Natural killer cell treated with Interleukin-12 subunit alpha and Interleukin-12 subunit beta and Interleukin-15 and Interleukin-18, amount 100 ng/mL, for 72 hours (primary cell): ENCODE measurements at regions not wholly inside any gene's neighbourhood (a gene's known extent, or its start where the extent isn't known, plus 50 kb on each side); places are given as distances from the start of the nearest gene placed in this dataset.

Experiments used
- ATAC-seq, 2 donors: fragments of 150-1000 bp; cut with Tn5 transposase in 1 of 2; sonication (Bioruptor Pico), chemical (Tn5 transposase) in 1 of 2; 2 replicates each; pipeline ENCODE4 v1.10.0; 2021
- DNase-seq: peaks from one replicate; pipeline ENCODE4 v3.0.0; 2022; ENCODE audit warnings: low spot score
- H3K27ac Mint-ChIP-seq, 2 donors: 1 replicate in 1 of 2; 2 replicates in 1 of 2; pipeline ENCODE4 v1.8.0; 2022; ENCODE audit warnings: mixed read lengths in 2 of 2, mild to moderate bottlenecking in 1 of 2, moderate library complexity in 1 of 2
- H3K27me3 Mint-ChIP-seq, 2 donors: 1 replicate in 1 of 2; 2 replicates in 1 of 2; pipeline ENCODE4 v1.8.0; 2022; ENCODE audit warnings: mixed read lengths in 2 of 2
- H3K36me3 Mint-ChIP-seq: one replicate; pipeline ENCODE4 v1.8.0; 2022; ENCODE audit warnings: mixed read lengths
- H3K4me1 Mint-ChIP-seq, 2 donors: 1 replicate in 1 of 2; 2 replicates in 1 of 2; pipeline ENCODE4 v1.8.0; 2022; ENCODE audit warnings: low read depth in 2 of 2, mixed read lengths in 2 of 2, mild to moderate bottlenecking in 1 of 2
- H3K4me3 Mint-ChIP-seq: one replicate; pipeline ENCODE4 v1.8.0; 2022; ENCODE audit warnings: mixed read lengths
- H3K9me3 Mint-ChIP-seq: 2 replicates; pipeline ENCODE4 v1.8.0; 2022; ENCODE audit warnings: mixed read lengths

- peaks cover 5% of the 10 kb centered on the region for H3K9me3 Mint-ChIP-seq
- DNase-seq, result no peak
- H3K27me3 Mint-ChIP-seq, result no peaks in the 10 kb centered on the region
- H3K4me3 Mint-ChIP-seq, result no peak overlapping the region
- H3K27ac Mint-ChIP-seq, result no peak overlapping the region
- no peak for ATAC-seq
- no peaks in the 10 kb centered on the region for H3K36me3 Mint-ChIP-seq
- no peaks in the 10 kb centered on the region for H3K4me1 Mint-ChIP-seq
Observed at GRCh38 chr11:82586581-82586980, 147.1 kb downstream of the FAM181B start.

- no peak overlapping the region for H3K27ac Mint-ChIP-seq
- no peak for DNase-seq
- H3K27me3 Mint-ChIP-seq, result no peaks in the 10 kb centered on the region
- no peak overlapping the region for H3K4me3 Mint-ChIP-seq
- H3K9me3 Mint-ChIP-seq, result peaks cover 3% of the 10 kb centered on the region
- H3K36me3 Mint-ChIP-seq, result no peaks in the 10 kb centered on the region
- H3K4me1 Mint-ChIP-seq, result no peaks in the 10 kb centered on the region
- ATAC-seq, result no peak
Observed at GRCh38 chr11:82577246-82577645, 156.4 kb downstream of the FAM181B start.

GRCh38 chr11:82560836-82561235 lies 172.8 kb downstream of the FAM181B start:
- ATAC-seq (no peak), DNase-seq (no peak)
- Mint-ChIP-seq H3K4me1 (no peaks in the 10 kb centered on the region), H3K9me3 (peaks cover 4% of the 10 kb centered on the region), H3K27ac (no peak overlapping the region), H3K27me3 (no peaks in the 10 kb centered on the region), H3K4me3 (no peak overlapping the region), H3K36me3 (no peaks in the 10 kb centered on the region)

- DNase-seq, result no peak
- H3K36me3 Mint-ChIP-seq, result no peaks in the 10 kb centered on the region
- H3K4me3 Mint-ChIP-seq, result no peak overlapping the region
- no peak for ATAC-seq
- no peaks in the 10 kb centered on the region for H3K4me1 Mint-ChIP-seq
- no peaks in the 10 kb centered on the region for H3K27me3 Mint-ChIP-seq
- no peak overlapping the region for H3K27ac Mint-ChIP-seq
- peaks cover 3% of the 10 kb centered on the region for H3K9me3 Mint-ChIP-seq
Observed at GRCh38 chr11:82559609-82560008, 174.1 kb downstream of the FAM181B start.

GRCh38 chr11:82557274-82557673 lies 176.4 kb downstream of the FAM181B start:
- Mint-ChIP-seq H3K27ac (no peak overlapping the region), H3K27me3 (no peaks in the 10 kb centered on the region), H3K9me3 (peaks cover 3% of the 10 kb centered on the region), H3K36me3 (no peaks in the 10 kb centered on the region), H3K4me3 (no peak overlapping the region), H3K4me1 (no peaks in the 10 kb centered on the region)
- no peak for DNase-seq
- no peak for ATAC-seq

GRCh38 chr11:82556210-82556609 lies 177.5 kb downstream of the FAM181B start:
- ATAC-seq (no peak), DNase-seq (no peak)
- no peak overlapping the region for H3K4me3 Mint-ChIP-seq
- H3K27me3 Mint-ChIP-seq, result no peaks in the 10 kb centered on the region
- H3K9me3 Mint-ChIP-seq, result peaks cover 3% of the 10 kb centered on the region
- no peaks in the 10 kb centered on the region for H3K36me3 Mint-ChIP-seq
- H3K27ac Mint-ChIP-seq, result no peak overlapping the region
- H3K4me1 Mint-ChIP-seq, result no peaks in the 10 kb centered on the region

GRCh38 chr11:82546661-82547557 lies 186.8 kb downstream of the FAM181B start:
- Mint-ChIP-seq H3K4me1 (no peaks in the 10 kb centered on the region), H3K27ac (no peak overlapping the region), H3K4me3 (no peak overlapping the region), H3K27me3 (no peaks in the 10 kb centered on the region), H3K9me3 (peaks cover 9% of the 10 kb centered on the region), H3K36me3 (no peaks in the 10 kb centered on the region)
- no peak for DNase-seq
- no peak for ATAC-seq

GRCh38 chr11:82539669-82540068 lies 194.0 kb downstream of the FAM181B start:
- H3K9me3 Mint-ChIP-seq, result peaks cover 3% of the 10 kb centered on the region

GRCh38 chr11:82536706-82537105 lies 197.0 kb downstream of the FAM181B start:
- no peaks in the 10 kb centered on the region for H3K36me3 Mint-ChIP-seq

More at GRCh38 chr11:82539669-82540068, 194.0 kb downstream of the FAM181B start:
- Mint-ChIP-seq H3K27ac (no peak overlapping the region), H3K36me3 (no peaks in the 10 kb centered on the region), H3K27me3 (no peaks in the 10 kb centered on the region), H3K4me3 (no peak overlapping the region), H3K4me1 (no peaks in the 10 kb centered on the region)
- no peak for ATAC-seq
- no peak for DNase-seq

GRCh38 chr11:82533628-82534327 lies 199.9 kb downstream of the FAM181B start:
- no peaks in the 10 kb centered on the region for H3K36me3 Mint-ChIP-seq
- H3K4me3 Mint-ChIP-seq, result no peak overlapping the region
- DNase-seq, result no peak

More at GRCh38 chr11:82536706-82537105, 197.0 kb downstream of the FAM181B start:
- H3K4me3 Mint-ChIP-seq, result no peak overlapping the region
- no peak overlapping the region for H3K27ac Mint-ChIP-seq
- no peaks in the 10 kb centered on the region for H3K4me1 Mint-ChIP-seq
- no peaks in the 10 kb centered on the region for H3K27me3 Mint-ChIP-seq
- no peak for ATAC-seq
- peaks cover 3% of the 10 kb centered on the region for H3K9me3 Mint-ChIP-seq
- DNase-seq, result no peak

GRCh38 chr11:82529936-82530335 lies 203.7 kb downstream of the FAM181B start:
- H3K36me3 Mint-ChIP-seq, result no peaks in the 10 kb centered on the region
- DNase-seq (no peak), ATAC-seq (no peak)
- H3K9me3 Mint-ChIP-seq, result peaks cover 7% of the 10 kb centered on the region
- no peak overlapping the region for H3K4me3 Mint-ChIP-seq
- H3K4me1 Mint-ChIP-seq, result no peaks in the 10 kb centered on the region
- H3K27me3 Mint-ChIP-seq, result no peaks in the 10 kb centered on the region
- no peak overlapping the region for H3K27ac Mint-ChIP-seq

More at GRCh38 chr11:82533628-82534327, 199.9 kb downstream of the FAM181B start:
- no peaks in the 10 kb centered on the region for H3K27me3 Mint-ChIP-seq
- ATAC-seq, result no peak
- H3K9me3 Mint-ChIP-seq, result peaks cover 6% of the 10 kb centered on the region
- no peaks in the 10 kb centered on the region for H3K4me1 Mint-ChIP-seq
- H3K27ac Mint-ChIP-seq, result no peak overlapping the region

- DNase-seq (no peak), ATAC-seq (no peak)
- Mint-ChIP-seq H3K4me3 (no peak overlapping the region), H3K4me1 (no peaks in the 10 kb centered on the region), H3K9me3 (peaks cover 6% of the 10 kb centered on the region), H3K27me3 (no peaks in the 10 kb centered on the region), H3K36me3 (no peaks in the 10 kb centered on the region), H3K27ac (no peak overlapping the region)
Observed at GRCh38 chr11:82527081-82527584, 206.5 kb downstream of the FAM181B start.

- Mint-ChIP-seq H3K27me3 (no peaks in the 10 kb centered on the region), H3K36me3 (peaks cover 5% of the 10 kb centered on the region), H3K9me3 (peaks cover 12% of the 10 kb centered on the region), H3K4me1 (no peaks in the 10 kb centered on the region), H3K27ac (no peak overlapping the region), H3K4me3 (no peak overlapping the region)
- DNase-seq (no peak), ATAC-seq (no peak)
Observed at GRCh38 chr11:82523141-82523540, 210.5 kb downstream of the FAM181B start.

GRCh38 chr11:82521427-82521826 lies 212.2 kb downstream of the FAM181B start:
- DNase-seq, result no peak
- H3K4me3 Mint-ChIP-seq, result no peak overlapping the region

More at GRCh38 chr11:82521427-82521826, 212.2 kb downstream of the FAM181B start:
- Mint-ChIP-seq H3K27me3 (no peaks in the 10 kb centered on the region), H3K9me3 (peaks cover 12% of the 10 kb centered on the region), H3K27ac (no peak overlapping the region), H3K4me1 (no peaks in the 10 kb centered on the region), H3K36me3 (peaks cover 5% of the 10 kb centered on the region)
- no peak for ATAC-seq
